PC-9 (cell line): ENCODE measurements at regions not wholly inside any gene's neighbourhood (a gene's known extent, or its start where the extent isn't known, plus 50 kb on each side); places are given as distances from the start of the nearest gene placed in this dataset.

Experiments used
- EZH2 ChIP-seq: fragments of 200-600 bp; sonication (generic); IDR thresholded peaks from 2 replicates; pipeline ENCODE4 v1.8.0; 2017; ENCODE audit warnings: antibody characterized with exemption, low read depth
- TF ChIP-seq, protein P1 (sequence below): fragments of 200-600 bp; sonication (generic); conservative IDR thresholded peaks from 2 replicates; pipeline ENCODE4 v1.6.1; 2017; ENCODE audit warnings: mixed run types, antibody characterized with exemption, mild to moderate bottlenecking, moderate library complexity

GRCh38 chrX:125522752-125523151, 203.1 kb downstream of the TEX13C start:
- no peak for TF ChIP-seq EZH2
- TF ChIP-seq, protein P1, sequence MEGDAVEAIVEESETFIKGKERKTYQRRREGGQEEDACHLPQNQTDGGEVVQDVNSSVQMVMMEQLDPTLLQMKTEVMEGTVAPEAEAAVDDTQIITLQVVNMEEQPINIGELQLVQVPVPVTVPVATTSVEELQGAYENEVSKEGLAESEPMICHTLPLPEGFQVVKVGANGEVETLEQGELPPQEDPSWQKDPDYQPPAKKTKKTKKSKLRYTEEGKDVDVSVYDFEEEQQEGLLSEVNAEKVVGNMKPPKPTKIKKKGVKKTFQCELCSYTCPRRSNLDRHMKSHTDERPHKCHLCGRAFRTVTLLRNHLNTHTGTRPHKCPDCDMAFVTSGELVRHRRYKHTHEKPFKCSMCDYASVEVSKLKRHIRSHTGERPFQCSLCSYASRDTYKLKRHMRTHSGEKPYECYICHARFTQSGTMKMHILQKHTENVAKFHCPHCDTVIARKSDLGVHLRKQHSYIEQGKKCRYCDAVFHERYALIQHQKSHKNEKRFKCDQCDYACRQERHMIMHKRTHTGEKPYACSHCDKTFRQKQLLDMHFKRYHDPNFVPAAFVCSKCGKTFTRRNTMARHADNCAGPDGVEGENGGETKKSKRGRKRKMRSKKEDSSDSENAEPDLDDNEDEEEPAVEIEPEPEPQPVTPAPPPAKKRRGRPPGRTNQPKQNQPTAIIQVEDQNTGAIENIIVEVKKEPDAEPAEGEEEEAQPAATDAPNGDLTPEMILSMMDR, result no peak
